Gastroesophageal sphincter (tissue), 3 donors: ENCODE measurements at regions not wholly inside any gene's neighbourhood (a gene's known extent, or its start where the extent isn't known, plus 50 kb on each side); places are given as distances from the start of the nearest gene placed in this dataset.

Experiments used
- CTCF ChIP-seq, 4 experiments: fragments of 200-600 bp in 2 of 4; fragments of 450-650 bp in 2 of 4; sonication (generic) in 1 of 4; IDR thresholded peaks; one replicate each; pipeline ENCODE4 v1.5.1; 2017 to 2019; ENCODE audit warnings: antibody characterized with exemption in 4 of 4, mild to moderate bottlenecking in 2 of 4, moderate library complexity in 2 of 4
- EP300 ChIP-seq: sonication (generic); formaldehyde crosslinking; IDR thresholded peaks from one replicate; pipeline ENCODE4 v1.6.1; 2017; ENCODE audit warnings: antibody characterized with exemption, mild to moderate bottlenecking
- POLR2A ChIP-seq, 2 donors: fragments of 450-650 bp; IDR thresholded peaks; one replicate each; pipeline ENCODE4 v1.6.1; 2017; ENCODE audit warnings: antibody characterized with exemption in 2 of 2, mild to moderate bottlenecking in 2 of 2, moderate library complexity in 1 of 2
- POLR2AphosphoS5 ChIP-seq: sonication (generic); formaldehyde crosslinking; IDR thresholded peaks from one replicate; pipeline ENCODE4 v1.6.1; 2017; ENCODE audit warnings: antibody characterized with exemption

GRCh38 chr22:48500471-48501230, 1327.0 kb downstream of the BRD1 start:
- no peak for TF ChIP-seq CTCF (IDR thresholded peaks at IDR 0.05)
- no peak for TF ChIP-seq POLR2A (IDR thresholded peaks at IDR 0.05)
- no peak for TF ChIP-seq EP300
- no peak for TF ChIP-seq POLR2AphosphoS5
